OCI-M2 (cell line): ENCODE measurements at regions not wholly inside any gene's neighbourhood (a gene's known extent, or its start where the extent isn't known, plus 50 kb on each side); places are given as distances from the start of the nearest gene placed in this dataset.

Source experiments
- DNase-seq: peaks from one replicate; lab custom pipeline; 2025; ENCODE audit not compliant: unreplicated experiment; lab: John Stamatoyannopoulos, UW

- DNase-seq: no peak
These were observed 215.8 kb downstream of the KCNS3 start for GRCh38 chr2:18094277-18094676.

- DNase-seq: no peak
These were observed 214.7 kb downstream of the KCNS3 start for GRCh38 chr2:18093196-18093595.

GRCh38 chr2:18092760-18093159, 214.3 kb downstream of the KCNS3 start:
- no peak for DNase-seq

GRCh38 chr2:18085593-18085992, 207.1 kb downstream of the KCNS3 start:
- DNase-seq: no peak

- DNase-seq: no peak
These were observed 205.9 kb downstream of the KCNS3 start for GRCh38 chr2:18084376-18084775.

- DNase-seq: no peak
These were observed 205.3 kb downstream of the KCNS3 start for GRCh38 chr2:18083806-18084205.

GRCh38 chr2:18078216-18078615, 199.7 kb downstream of the KCNS3 start:
- no peak for DNase-seq

- no peak for DNase-seq
These were observed 199.2 kb downstream of the KCNS3 start for GRCh38 chr2:18077704-18078103.

- DNase-seq: no peak
These were observed 198.8 kb downstream of the KCNS3 start for GRCh38 chr2:18077231-18077630.

- DNase-seq: no peak
These were observed 196.0 kb downstream of the KCNS3 start for GRCh38 chr2:18074476-18074875.

- DNase-seq: no peak
These were observed 195.1 kb downstream of the KCNS3 start for GRCh38 chr2:18073601-18074000.

- DNase-seq: no peak
These were observed 189.3 kb downstream of the KCNS3 start for GRCh38 chr2:18067588-18068384.

- DNase-seq: no peak
These were observed 188.4 kb downstream of the KCNS3 start for GRCh38 chr2:18066894-18067293.

- DNase-seq: no peak
These were observed 187.6 kb downstream of the KCNS3 start for GRCh38 chr2:18066066-18066465.

- no peak for DNase-seq
These were observed 186.8 kb downstream of the KCNS3 start for GRCh38 chr2:18065249-18065648.

- no peak for DNase-seq
These were observed 185.5 kb downstream of the KCNS3 start for GRCh38 chr2:18063826-18064470.

GRCh38 chr2:18062892-18063291, 184.4 kb downstream of the KCNS3 start:
- no peak for DNase-seq

GRCh38 chr2:18061717-18062116, 183.2 kb downstream of the KCNS3 start:
- no peak for DNase-seq

- no peak for DNase-seq
These were observed 179.2 kb downstream of the KCNS3 start for GRCh38 chr2:18057657-18058056.

GRCh38 chr2:18055290-18055689, 176.8 kb downstream of the KCNS3 start:
- no peak for DNase-seq

- DNase-seq: no peak
These were observed 171.5 kb downstream of the KCNS3 start for GRCh38 chr2:18050001-18050400.

- DNase-seq: no peak
These were observed 170.9 kb downstream of the KCNS3 start for GRCh38 chr2:18049325-18049724.
